IMR-90 (cell line): ENCODE measurements at regions not wholly inside any gene's neighbourhood (a gene's known extent, or its start where the extent isn't known, plus 50 kb on each side); places are given as distances from the start of the nearest gene placed in this dataset.

ENCODE experiments used
- ATAC-seq: fragments of 200-7000 bp; cut with Tn5 transposase; 2 replicates; pipeline ENCODE4 v1.9.1; 2020; ENCODE audit warnings: low read depth, mild to moderate bottlenecking, moderate library complexity
- BruUV-seq: library from RNA; stranded (reverse); fragments of 400-500 nt; replicated peaks from 2 replicates; lab custom pipeline; 2021; lab: Mats Ljungman, UMichigan
- CTCF ChIA-PET: fragments of 300-600 bp; formaldehyde crosslinking; extraction: SDS; loops from one replicate; lab custom pipeline; 2021; ENCODE audit warnings: antibody characterized with exemption; lab: Yijun Ruan, JAX
- POLR2A ChIA-PET: fragments of 300-600 bp; sonication (Branson Sonifier 250); formaldehyde crosslinking; loops from one replicate; lab custom pipeline; 2022; ENCODE audit warnings: antibody characterized with exemption; ENCODE audit not compliant: unreplicated experiment; lab: Charles Lee
- DNase-seq: peaks from one replicate; pipeline ENCODE4 v3.0.0; 2013
- H2AFZ ChIP-seq: replicated peaks from 2 replicates; pipeline ENCODE3; 2013; ENCODE audit warnings: low read length, mild to moderate bottlenecking; ENCODE audit not compliant: poor library complexity
- H2AK5ac ChIP-seq: 2 replicates; pipeline ENCODE4 v1.6.1; 2013; ENCODE audit warnings: low read depth, low read length, inconsistent platforms
- H2AK9ac ChIP-seq: replicated peaks from 2 replicates; pipeline ENCODE3; 2013; ENCODE audit warnings: mild to moderate bottlenecking, low read depth, low read length, moderate library complexity; ENCODE audit not compliant: poor library complexity
- H2BK120ac ChIP-seq: 2 replicates; pipeline ENCODE4 v1.6.1; 2013; ENCODE audit warnings: low read depth, low read length, inconsistent platforms
- H2BK15ac ChIP-seq: 3 replicates; pipeline ENCODE4 v1.6.1; 2013; ENCODE audit warnings: low read depth, low read length, inconsistent platforms
- H2BK20ac ChIP-seq: 2 replicates; pipeline ENCODE4 v1.6.1; 2013; ENCODE audit warnings: low read depth, mild to moderate bottlenecking, inconsistent platforms, low read length, moderate library complexity
- H2BK5ac ChIP-seq: 2 replicates; pipeline ENCODE4 v1.6.1; 2013; ENCODE audit warnings: mild to moderate bottlenecking, low read depth, low read length, inconsistent platforms; ENCODE audit not compliant: poor library complexity, severe bottlenecking
- H3K14ac ChIP-seq: replicated peaks from 2 replicates; pipeline ENCODE4 v1.6.1; 2013; ENCODE audit warnings: low read depth, low read length, inconsistent platforms
- H3K18ac ChIP-seq: 2 replicates; pipeline ENCODE4 v1.6.1; 2013; ENCODE audit warnings: low read depth, low read length, control low read depth
- H3K23ac ChIP-seq: 2 replicates; pipeline ENCODE4 v1.6.1; 2013; ENCODE audit warnings: low read depth, low read length, inconsistent platforms
- H3K27ac ChIP-seq: 2 replicates; pipeline ENCODE4 v1.5.1; 2013; ENCODE audit warnings: mild to moderate bottlenecking, control low read depth, low read length; ENCODE audit not compliant: insufficient read depth
- H3K27me3 ChIP-seq: 2 replicates; pipeline ENCODE4 v1.6.1; 2013; ENCODE audit warnings: low read length; ENCODE audit not compliant: control insufficient read depth, insufficient read depth
- H3K36me3 ChIP-seq: 2 replicates; pipeline ENCODE4 v1.6.1; 2013; ENCODE audit warnings: low read length, mixed read lengths; ENCODE audit not compliant: control insufficient read depth, insufficient read depth
- H3K4ac ChIP-seq: 2 replicates; pipeline ENCODE4 v1.6.1; 2013; ENCODE audit warnings: low read depth, low read length, inconsistent platforms
- H3K4me1 ChIP-seq: 2 replicates; pipeline ENCODE4 v1.6.1; 2013; ENCODE audit warnings: low read length, mixed read lengths; ENCODE audit not compliant: control insufficient read depth, insufficient read depth
- H3K4me2 ChIP-seq: 2 replicates; pipeline ENCODE4 v1.6.1; 2013; ENCODE audit warnings: low read depth, mild to moderate bottlenecking, control low read depth, low read length, moderate library complexity
- H3K4me3 ChIP-seq: 2 replicates; pipeline ENCODE4 v1.5.1; 2013; ENCODE audit warnings: low read depth, mild to moderate bottlenecking, control low read depth, low read length, moderate library complexity; ENCODE audit not compliant: insufficient read depth
- H3K56ac ChIP-seq: 2 replicates; pipeline ENCODE4 v1.6.1; 2013; ENCODE audit warnings: low read length, inconsistent platforms; ENCODE audit not compliant: insufficient read depth; ENCODE audit errors: extremely low read depth
- H3K79me1 ChIP-seq, 2 experiments: 2 replicates each; pipeline ENCODE4 v1.6.1; 2013; ENCODE audit warnings: low read length in 2 of 2, inconsistent platforms in 1 of 2, low read depth in 1 of 2
- H3K9ac ChIP-seq: 2 replicates; pipeline ENCODE4 v1.6.1; 2013; ENCODE audit warnings: low read depth, low read length, control low read depth
- H3K9me1 ChIP-seq: 2 replicates; pipeline ENCODE4 v1.6.1; 2013; ENCODE audit warnings: low read length, inconsistent platforms; ENCODE audit not compliant: insufficient read depth
- H3K9me3 ChIP-seq: 2 replicates; pipeline ENCODE4 v1.6.1; 2013; ENCODE audit warnings: low read length; ENCODE audit not compliant: control insufficient read depth, insufficient read depth
- H4K20me1 ChIP-seq: 2 replicates; pipeline ENCODE4 v1.6.1; 2013; ENCODE audit warnings: low read length, inconsistent platforms; ENCODE audit not compliant: insufficient read depth
- H4K5ac ChIP-seq: 2 replicates; pipeline ENCODE4 v1.6.1; 2013; ENCODE audit warnings: mild to moderate bottlenecking, low read depth, low read length, control low read depth
- H4K8ac ChIP-seq, 2 experiments: 2 replicates each; pipeline ENCODE4 v1.6.1; 2013; ENCODE audit warnings: low read depth in 2 of 2, low read length in 2 of 2, control low read depth in 1 of 2, inconsistent platforms in 1 of 2
- H4K91ac ChIP-seq: 2 replicates; pipeline ENCODE4 v1.6.1; 2013; ENCODE audit warnings: low read depth, low read length, inconsistent platforms; ENCODE audit not compliant: insufficient read depth
- BHLHE40 ChIP-seq: fragments of 150-350 bp; IDR thresholded peaks from 2 replicates; pipeline ENCODE4 v1.6.1; 2016; ENCODE audit warnings: mild to moderate bottlenecking, low read depth, low read length
- CEBPB ChIP-seq: IDR thresholded peaks from 2 replicates; pipeline ENCODE4 v1.6.1; 2012; ENCODE audit warnings: low read depth, low read length, improper control_type of control experiment
- CHD1 ChIP-seq: IDR thresholded peaks from 2 replicates; pipeline ENCODE4 v1.6.1; 2012; ENCODE audit warnings: low read depth, low read length, improper control_type of control experiment
- FOS ChIP-seq: fragments of 150-350 bp; IDR thresholded peaks from 2 replicates; pipeline ENCODE4 v1.6.1; 2016; ENCODE audit warnings: low read depth, low read length
- MAFK ChIP-seq: IDR thresholded peaks from 2 replicates; pipeline ENCODE4 v1.6.1; 2012; ENCODE audit warnings: low read depth, low read length, improper control_type of control experiment
- MXI1 ChIP-seq: IDR thresholded peaks from 2 replicates; pipeline ENCODE4 v1.6.1; 2012; ENCODE audit warnings: low read depth, mild to moderate bottlenecking, low read length, moderate library complexity, borderline replicate concordance
- NFE2L2 ChIP-seq: fragments of 150-350 bp; IDR thresholded peaks from 2 replicates; pipeline ENCODE4 v1.6.1; 2016; ENCODE audit warnings: low read depth, mild to moderate bottlenecking, low read length
- POLR2A ChIP-seq: IDR thresholded peaks from 2 replicates; pipeline ENCODE4 v1.6.1; 2012; ENCODE audit warnings: mild to moderate bottlenecking, low read depth, low read length
- RAD21 ChIP-seq: IDR thresholded peaks from 2 replicates; pipeline ENCODE4 v1.6.1; 2012; ENCODE audit warnings: low read length, improper control_type of control experiment
- RCOR1 ChIP-seq: IDR thresholded peaks from 2 replicates; pipeline ENCODE4 v1.6.1; 2012; ENCODE audit warnings: mild to moderate bottlenecking, low read length, improper control_type of control experiment; ENCODE audit not compliant: insufficient replicate concordance
- RFX5 ChIP-seq: IDR thresholded peaks from 2 replicates; pipeline ENCODE4 v1.8.0; 2012; ENCODE audit warnings: low read depth, mild to moderate bottlenecking, low read length, moderate library complexity
- SMC3 ChIP-seq: fragments of 150-350 bp; IDR thresholded peaks from 2 replicates; pipeline ENCODE4 v1.6.1; 2016; ENCODE audit warnings: low read depth, mild to moderate bottlenecking, antibody characterized with exemption, low read length, moderate library complexity
- WGBS, 2 experiments: methylation state at CpG; one replicate each; pipeline versions ENCODE4 v1.1.5 to v1.1.7; 2013; ENCODE audit warnings: missing lambda C conversion rate in 2 of 2; ENCODE audit not compliant: insufficient read length in 1 of 2; ENCODE audit errors: extremely low coverage in 2 of 2; 5-methylcytosine and 5-hydroxymethylcytosine counted together
- dilution Hi-C: fragments of 300-500 bp; cut with HindIII; formaldehyde crosslinking; loops from one replicate; pipeline ENCODE4 v1.14.3; 2018; ENCODE audit warnings: low sequenced_read_pairs; ENCODE audit not compliant: unreplicated experiment
- in situ Hi-C: fragments of 300-500 bp; cut with MboI; formaldehyde crosslinking; loops from 3 replicates; pipeline ENCODE4 v1.14.3; 2019; ENCODE audit warnings: low sequenced_read_pairs, inconsistent platforms, mixed read lengths
- intact Hi-C: fragments of 100-400 bp; cut with micrococcal nuclease; formaldehyde crosslinking; loops from 2 replicates; pipeline ENCODE4 v1.10.0; 2022
- TF ChIP-seq, protein P1 (sequence below): fragments of 150-350 bp; IDR thresholded peaks from 2 replicates; pipeline ENCODE4 v1.6.1; 2017; ENCODE audit warnings: mild to moderate bottlenecking, antibody characterized with exemption, low read length, low read depth
- TF ChIP-seq, protein P2 (sequence below): fragments of 150-350 bp; IDR thresholded peaks from 2 replicates; pipeline ENCODE4 v1.6.1; 2016; ENCODE audit warnings: low read depth, mild to moderate bottlenecking, low read length, moderate library complexity, borderline replicate concordance
- TF ChIP-seq, protein P3 (sequence below): conservative IDR thresholded peaks from 2 replicates; pipeline ENCODE4 v1.5.1; 2012; ENCODE audit warnings: mild to moderate bottlenecking, low read depth, low read length, improper control_type of control experiment

DNA sequence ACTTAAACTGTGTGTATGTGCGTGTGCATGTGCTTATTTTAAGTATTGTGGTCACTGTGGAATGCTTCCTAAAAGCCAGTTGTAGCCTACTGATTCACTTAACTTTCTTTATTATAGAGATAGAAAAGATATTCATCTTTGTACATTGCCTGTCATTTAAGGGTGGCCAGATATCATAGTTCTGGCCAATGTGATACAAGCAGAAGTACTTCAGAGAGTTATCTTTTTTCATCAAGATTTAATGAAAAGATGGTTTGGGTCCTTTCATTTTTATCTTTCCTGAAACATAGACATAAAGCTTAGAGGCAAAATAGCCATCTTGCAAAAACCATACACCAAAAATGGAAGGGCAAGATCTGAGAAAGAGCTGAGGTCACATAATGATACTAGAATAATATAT lies 744.7 kb upstream of the ADGRL3 start:
- Histone ChIP-seq H3K14ac (no peak overlapping the region), H4K91ac (no peak overlapping the region), H3K27ac (no peak overlapping the region), H2BK120ac (no peak overlapping the region), H2BK5ac (no peak overlapping the region), H3K9ac (no peak overlapping the region), H3K4me3 (no peak overlapping the region), H3K4me2 (no peak overlapping the region), H4K20me1 (no peaks in the 10 kb centered on the region), H3K23ac (no peak overlapping the region), H3K56ac (no peak overlapping the region), H2BK20ac (no peak overlapping the region), H2BK15ac (no peak overlapping the region), H4K8ac (no peak overlapping the region), H3K9me1 (no peaks in the 10 kb centered on the region), H3K4ac (no peak overlapping the region), H3K27me3 (no peaks in the 10 kb centered on the region), H3K18ac (no peak overlapping the region), H2AK9ac (no peak overlapping the region), H2AK5ac (no peak overlapping the region), H3K4me1 (no peaks in the 10 kb centered on the region), H3K9me3 (no peaks in the 10 kb centered on the region), H3K79me1 (no peaks in the 10 kb centered on the region), H2AFZ (no peak overlapping the region), H3K36me3 (no peaks in the 10 kb centered on the region), H4K5ac (no peak overlapping the region)
- TF ChIP-seq FOS, result no peak
- no peak for TF ChIP-seq POLR2A
- TF ChIP-seq NFE2L2, result no peak
- TF ChIP-seq RFX5, result no peak
- TF ChIP-seq, protein P1, sequence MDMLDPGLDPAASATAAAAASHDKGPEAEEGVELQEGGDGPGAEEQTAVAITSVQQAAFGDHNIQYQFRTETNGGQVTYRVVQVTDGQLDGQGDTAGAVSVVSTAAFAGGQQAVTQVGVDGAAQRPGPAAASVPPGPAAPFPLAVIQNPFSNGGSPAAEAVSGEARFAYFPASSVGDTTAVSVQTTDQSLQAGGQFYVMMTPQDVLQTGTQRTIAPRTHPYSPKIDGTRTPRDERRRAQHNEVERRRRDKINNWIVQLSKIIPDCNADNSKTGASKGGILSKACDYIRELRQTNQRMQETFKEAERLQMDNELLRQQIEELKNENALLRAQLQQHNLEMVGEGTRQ, result no peak
- no peak for TF ChIP-seq BHLHE40
- TF ChIP-seq MAFK, result no peak
- TF ChIP-seq RCOR1, result no peak
- no peak for TF ChIP-seq MXI1
- TF ChIP-seq, protein P2, sequence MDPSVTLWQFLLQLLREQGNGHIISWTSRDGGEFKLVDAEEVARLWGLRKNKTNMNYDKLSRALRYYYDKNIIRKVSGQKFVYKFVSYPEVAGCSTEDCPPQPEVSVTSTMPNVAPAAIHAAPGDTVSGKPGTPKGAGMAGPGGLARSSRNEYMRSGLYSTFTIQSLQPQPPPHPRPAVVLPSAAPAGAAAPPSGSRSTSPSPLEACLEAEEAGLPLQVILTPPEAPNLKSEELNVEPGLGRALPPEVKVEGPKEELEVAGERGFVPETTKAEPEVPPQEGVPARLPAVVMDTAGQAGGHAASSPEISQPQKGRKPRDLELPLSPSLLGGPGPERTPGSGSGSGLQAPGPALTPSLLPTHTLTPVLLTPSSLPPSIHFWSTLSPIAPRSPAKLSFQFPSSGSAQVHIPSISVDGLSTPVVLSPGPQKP, result no peak
- TF ChIP-seq CHD1, result no peak
- no peak for TF ChIP-seq RAD21
- TF ChIP-seq SMC3, result no peak
- TF ChIP-seq, protein P3, sequence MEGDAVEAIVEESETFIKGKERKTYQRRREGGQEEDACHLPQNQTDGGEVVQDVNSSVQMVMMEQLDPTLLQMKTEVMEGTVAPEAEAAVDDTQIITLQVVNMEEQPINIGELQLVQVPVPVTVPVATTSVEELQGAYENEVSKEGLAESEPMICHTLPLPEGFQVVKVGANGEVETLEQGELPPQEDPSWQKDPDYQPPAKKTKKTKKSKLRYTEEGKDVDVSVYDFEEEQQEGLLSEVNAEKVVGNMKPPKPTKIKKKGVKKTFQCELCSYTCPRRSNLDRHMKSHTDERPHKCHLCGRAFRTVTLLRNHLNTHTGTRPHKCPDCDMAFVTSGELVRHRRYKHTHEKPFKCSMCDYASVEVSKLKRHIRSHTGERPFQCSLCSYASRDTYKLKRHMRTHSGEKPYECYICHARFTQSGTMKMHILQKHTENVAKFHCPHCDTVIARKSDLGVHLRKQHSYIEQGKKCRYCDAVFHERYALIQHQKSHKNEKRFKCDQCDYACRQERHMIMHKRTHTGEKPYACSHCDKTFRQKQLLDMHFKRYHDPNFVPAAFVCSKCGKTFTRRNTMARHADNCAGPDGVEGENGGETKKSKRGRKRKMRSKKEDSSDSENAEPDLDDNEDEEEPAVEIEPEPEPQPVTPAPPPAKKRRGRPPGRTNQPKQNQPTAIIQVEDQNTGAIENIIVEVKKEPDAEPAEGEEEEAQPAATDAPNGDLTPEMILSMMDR, result no peak
- TF ChIP-seq CEBPB, result no peak
- no CpG with 5 or more reads among the region's 1 CpG for WGBS, 2 experiments
- no peak for ATAC-seq
- BruUV-seq, result no TSS peak
- intact Hi-C loops (no loop called here), dilution Hi-C loops (no loop called here), in situ Hi-C loops (no loop called here)
- DNase-seq, result no peak
- CTCF ChIA-PET, result interaction anchor here (0.7 kb wide), 1 partner anchor 141 kb away, joined by 3 read pairs; no protein-coding TSS in a partner anchor
- POLR2A ChIA-PET, result no interaction called here
